ENCODE measurements at regions not wholly inside any gene's neighbourhood (a gene's known extent, or its start where the extent isn't known, plus 50 kb on each side); places are given as distances from the start of the nearest gene placed in this dataset.

DNA sequence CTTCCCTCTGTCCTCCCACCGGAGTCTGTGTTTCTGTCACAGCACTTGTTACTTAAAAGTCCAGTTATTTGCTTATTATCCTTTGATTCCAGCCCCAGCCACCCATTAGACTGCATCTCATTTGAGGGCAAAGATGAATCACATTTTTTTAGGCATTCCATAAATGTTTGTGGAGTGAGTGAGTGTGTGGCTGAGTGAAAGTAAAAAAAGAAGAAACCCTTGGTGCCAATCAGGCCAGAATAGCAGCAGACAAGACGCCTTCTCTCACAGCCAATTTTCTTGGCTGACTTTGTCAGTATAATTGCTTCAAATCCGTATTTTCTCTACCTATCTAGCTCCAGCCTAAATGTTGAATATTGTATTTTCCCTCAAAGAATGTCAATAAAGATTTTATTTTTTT, 613.0 kb upstream of the WWC1 start:
- DNase-seq (ENCODE audit: low spot score) (no peak), ATAC-seq (no peak; the same call in 1 of the 2 replicates)
- no peak overlapping the region for H3K27ac Mint-ChIP-seq
- H3K27me3 Mint-ChIP-seq (ENCODE audit: low read depth), result no peaks in the 10 kb centered on the region
- H3K9me3 Mint-ChIP-seq, result peaks cover 19% of the 10 kb centered on the region
- no peaks in the 10 kb centered on the region for H3K4me1 Mint-ChIP-seq
- H3K36me3 Mint-ChIP-seq, result peaks cover 9% of the 10 kb centered on the region; the same call in 1 of the 2 replicates
- no peak for TF ChIP-seq USF2 (CRISPR knock-in tag; IDR thresholded peaks at IDR 0.05)
- TF ChIP-seq NFYB (CRISPR knock-in tag; conservative IDR thresholded peaks at IDR 0.05; ENCODE audit: low read depth), result no peak
- TF ChIP-seq, protein P1, sequence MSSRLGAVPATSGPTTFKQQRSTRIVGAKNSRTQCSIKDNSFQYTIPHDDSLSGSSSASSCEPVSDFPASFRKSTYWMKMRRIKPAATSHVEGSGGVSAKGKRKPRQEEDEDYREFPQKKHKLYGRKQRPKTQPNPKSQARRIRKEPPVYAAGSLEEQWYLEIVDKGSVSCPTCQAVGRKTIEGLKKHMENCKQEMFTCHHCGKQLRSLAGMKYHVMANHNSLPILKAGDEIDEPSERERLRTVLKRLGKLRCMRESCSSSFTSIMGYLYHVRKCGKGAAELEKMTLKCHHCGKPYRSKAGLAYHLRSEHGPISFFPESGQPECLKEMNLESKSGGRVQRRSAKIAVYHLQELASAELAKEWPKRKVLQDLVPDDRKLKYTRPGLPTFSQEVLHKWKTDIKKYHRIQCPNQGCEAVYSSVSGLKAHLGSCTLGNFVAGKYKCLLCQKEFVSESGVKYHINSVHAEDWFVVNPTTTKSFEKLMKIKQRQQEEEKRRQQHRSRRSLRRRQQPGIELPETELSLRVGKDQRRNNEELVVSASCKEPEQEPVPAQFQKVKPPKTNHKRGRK (CRISPR knock-in tag; IDR thresholded peaks at IDR 0.05; ENCODE audit: borderline replicate concordance), result no peak
- TF ChIP-seq, protein P2, sequence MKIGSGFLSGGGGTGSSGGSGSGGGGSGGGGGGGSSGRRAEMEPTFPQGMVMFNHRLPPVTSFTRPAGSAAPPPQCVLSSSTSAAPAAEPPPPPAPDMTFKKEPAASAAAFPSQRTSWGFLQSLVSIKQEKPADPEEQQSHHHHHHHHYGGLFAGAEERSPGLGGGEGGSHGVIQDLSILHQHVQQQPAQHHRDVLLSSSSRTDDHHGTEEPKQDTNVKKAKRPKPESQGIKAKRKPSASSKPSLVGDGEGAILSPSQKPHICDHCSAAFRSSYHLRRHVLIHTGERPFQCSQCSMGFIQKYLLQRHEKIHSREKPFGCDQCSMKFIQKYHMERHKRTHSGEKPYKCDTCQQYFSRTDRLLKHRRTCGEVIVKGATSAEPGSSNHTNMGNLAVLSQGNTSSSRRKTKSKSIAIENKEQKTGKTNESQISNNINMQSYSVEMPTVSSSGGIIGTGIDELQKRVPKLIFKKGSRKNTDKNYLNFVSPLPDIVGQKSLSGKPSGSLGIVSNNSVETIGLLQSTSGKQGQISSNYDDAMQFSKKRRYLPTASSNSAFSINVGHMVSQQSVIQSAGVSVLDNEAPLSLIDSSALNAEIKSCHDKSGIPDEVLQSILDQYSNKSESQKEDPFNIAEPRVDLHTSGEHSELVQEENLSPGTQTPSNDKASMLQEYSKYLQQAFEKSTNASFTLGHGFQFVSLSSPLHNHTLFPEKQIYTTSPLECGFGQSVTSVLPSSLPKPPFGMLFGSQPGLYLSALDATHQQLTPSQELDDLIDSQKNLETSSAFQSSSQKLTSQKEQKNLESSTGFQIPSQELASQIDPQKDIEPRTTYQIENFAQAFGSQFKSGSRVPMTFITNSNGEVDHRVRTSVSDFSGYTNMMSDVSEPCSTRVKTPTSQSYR (CRISPR knock-in tag; IDR thresholded peaks at IDR 0.05), result no peak
- no peak for TF ChIP-seq SOX15 (CRISPR knock-in tag; IDR thresholded peaks at IDR 0.05)
- TF ChIP-seq SMAD3 (CRISPR knock-in tag; IDR thresholded peaks at IDR 0.05; ENCODE audit: borderline replicate concordance), result no peak
- no peak for TF ChIP-seq EMX1 (CRISPR knock-in tag; IDR thresholded peaks at IDR 0.05)
- no peak for TF ChIP-seq JUN (CRISPR knock-in tag; IDR thresholded peaks at IDR 0.05)
- no peak for TF ChIP-seq JAZF1 (CRISPR knock-in tag; IDR thresholded peaks at IDR 0.05)
- no peak for TF ChIP-seq ZNF263 (CRISPR knock-in tag; IDR thresholded peaks at IDR 0.05; ENCODE audit: low read depth)
- ChIA-PET POLR2A (no interaction called here), CTCF (no interaction called here)
- H3K4me3 Mint-ChIP-seq, result no peak overlapping the region

DNA sequence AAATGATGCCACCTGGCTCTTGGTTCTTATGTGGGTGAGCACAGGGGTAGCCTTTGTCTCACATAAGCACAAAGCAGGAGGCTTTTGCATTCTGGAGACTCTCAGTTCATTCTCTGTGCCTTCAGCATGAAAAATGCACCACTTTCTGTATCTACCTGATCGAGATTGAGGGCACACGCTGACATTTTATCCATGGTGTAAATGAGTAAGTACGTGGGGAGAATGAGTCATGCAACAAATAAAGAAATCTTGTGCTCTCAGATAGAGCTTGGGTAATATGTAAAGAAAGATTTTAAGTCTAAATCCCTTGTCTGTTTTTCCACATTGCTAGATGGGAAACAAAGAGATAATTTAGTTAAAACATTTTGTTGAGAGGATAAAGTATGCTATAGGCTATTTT, 607.2 kb upstream of the WWC1 start:
- DNase-seq (ENCODE audit: low spot score), result no peak
- H3K9me3 Mint-ChIP-seq, result peaks cover 7% of the 10 kb centered on the region

More for the DNA sequence above, 607.2 kb upstream of the WWC1 start:
- TF ChIP-seq, protein P3, sequence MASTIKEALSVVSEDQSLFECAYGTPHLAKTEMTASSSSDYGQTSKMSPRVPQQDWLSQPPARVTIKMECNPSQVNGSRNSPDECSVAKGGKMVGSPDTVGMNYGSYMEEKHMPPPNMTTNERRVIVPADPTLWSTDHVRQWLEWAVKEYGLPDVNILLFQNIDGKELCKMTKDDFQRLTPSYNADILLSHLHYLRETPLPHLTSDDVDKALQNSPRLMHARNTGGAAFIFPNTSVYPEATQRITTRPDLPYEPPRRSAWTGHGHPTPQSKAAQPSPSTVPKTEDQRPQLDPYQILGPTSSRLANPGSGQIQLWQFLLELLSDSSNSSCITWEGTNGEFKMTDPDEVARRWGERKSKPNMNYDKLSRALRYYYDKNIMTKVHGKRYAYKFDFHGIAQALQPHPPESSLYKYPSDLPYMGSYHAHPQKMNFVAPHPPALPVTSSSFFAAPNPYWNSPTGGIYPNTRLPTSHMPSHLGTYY (CRISPR knock-in tag; IDR thresholded peaks at IDR 0.05), result no peak
- TF ChIP-seq AR (CRISPR knock-in tag; IDR thresholded peaks at IDR 0.05), result no peak
- no peak for TF ChIP-seq USF2 (CRISPR knock-in tag; IDR thresholded peaks at IDR 0.05)
- CTCF ChIA-PET, result no interaction called here
- POLR2A ChIA-PET, result no interaction called here
- ATAC-seq, result no peak
- Mint-ChIP-seq H3K4me1 (0 out of 2 replicates have a peak, but pooled peaks cover 3% of the 10 kb centered on the region), H3K4me3 (no peak overlapping the region), H3K27me3 (ENCODE audit: low read depth) (no peaks in the 10 kb centered on the region), H3K27ac (no peak overlapping the region), H3K36me3 (peaks cover 6% of the 10 kb centered on the region; the same call in 1 of the 2 replicates)
